ENCODE measurements at regions not wholly inside any gene's neighbourhood (a gene's known extent, or its start where the extent isn't known, plus 50 kb on each side); places are given as distances from the start of the nearest gene placed in this dataset.

GRCh38 chr3:18135060-18135814 is 289.9 kb downstream of the SATB1 start:
- H3K4me3 ChIP-seq, result no peak overlapping the region
- DNase-seq (no peak), ATAC-seq (no peak)
- no peaks in the 10 kb centered on the region for H3K27me3 ChIP-seq
- H3K36me3 ChIP-seq (replicated peaks in 1 of 2; ENCODE audit: insufficient read depth in 1 of 2, low read depth in 2 of 2), result no peaks in the 10 kb centered on the region
- intact Hi-C loops (cut with DNase I), result no loop called here
- TF ChIP-seq POLR2A (IDR thresholded peaks at IDR 0.05) (no peak), CTCF (IDR thresholded peaks at IDR 0.05) (no peak)
- no peak overlapping the region for H3K27ac ChIP-seq
- WGBS, 2 donors, result 78 to 79% methylated on average over 7 of the region's 7 CpGs
- no peaks in the 10 kb centered on the region for H3K4me1 ChIP-seq
- no peaks in the 10 kb centered on the region for H3K9me3 ChIP-seq

GRCh38 chr3:18134386-18135059 is 290.6 kb downstream of the SATB1 start:
- intact Hi-C loops (cut with DNase I), result no loop called here
- Histone ChIP-seq H3K4me1 (no peaks in the 10 kb centered on the region), H3K36me3 (replicated peaks in 1 of 2; ENCODE audit: insufficient read depth in 1 of 2, low read depth in 2 of 2) (no peaks in the 10 kb centered on the region), H3K4me3 (no peak overlapping the region), H3K27me3 (no peaks in the 10 kb centered on the region), H3K9me3 (no peaks in the 10 kb centered on the region), H3K27ac (no peak overlapping the region)
- ATAC-seq, result no peak
- WGBS, 2 donors, result 69 to 75% methylated on average over 2 of the region's 2 CpGs
- DNase-seq, result no peak
- no peak for TF ChIP-seq CTCF (IDR thresholded peaks at IDR 0.05)
- TF ChIP-seq POLR2A (IDR thresholded peaks at IDR 0.05), result no peak

- TF ChIP-seq POLR2A (IDR thresholded peaks at IDR 0.05) (no peak), CTCF (IDR thresholded peaks at IDR 0.05) (no peak)
- Histone ChIP-seq H3K4me3 (no peak overlapping the region), H3K4me1 (no peaks in the 10 kb centered on the region), H3K9me3 (no peaks in the 10 kb centered on the region), H3K27me3 (no peaks in the 10 kb centered on the region), H3K36me3 (replicated peaks in 1 of 2; ENCODE audit: insufficient read depth in 1 of 2, low read depth in 2 of 2) (no peaks in the 10 kb centered on the region), H3K27ac (no peak overlapping the region)
- DNase-seq (no peak), ATAC-seq (no peak)
- intact Hi-C loops (cut with DNase I), result no loop called here
Observed at GRCh38 chr3:18132991-18133390, 292.1 kb downstream of the SATB1 start.

- intact Hi-C loops (cut with DNase I), result no loop called here
- no peak overlapping the region for H3K27ac ChIP-seq
Observed at GRCh38 chr3:18127859-18128681, 297.1 kb downstream of the SATB1 start.

More at GRCh38 chr3:18127859-18128681, 297.1 kb downstream of the SATB1 start:
- ATAC-seq (no peak), DNase-seq (no peak)
- Histone ChIP-seq H3K27me3 (no peaks in the 10 kb centered on the region), H3K4me1 (no peaks in the 10 kb centered on the region), H3K9me3 (no peaks in the 10 kb centered on the region), H3K36me3 (replicated peaks in 1 of 2; ENCODE audit: insufficient read depth in 1 of 2, low read depth in 2 of 2) (no peaks in the 10 kb centered on the region), H3K4me3 (no peak overlapping the region)
- TF ChIP-seq CTCF (IDR thresholded peaks at IDR 0.05) (no peak), POLR2A (IDR thresholded peaks at IDR 0.05) (no peak)
- 70 to 71% methylated on average over 11 of the region's 11 CpGs for WGBS, 2 donors
